NCI-H446 treated with DMSO at 0.1 percent for 48 hours (cell line): ENCODE measurements at regions not wholly inside any gene's neighbourhood (a gene's known extent, or its start where the extent isn't known, plus 50 kb on each side); places are given as distances from the start of the nearest gene placed in this dataset.
"Not testable (repeated sequence)": the region's sequence is repeated elsewhere in the genome, so short reads cannot be mapped to it uniquely, and the experiment has no call there.

ENCODE experiments used
- DNase-seq: peaks from one replicate; lab custom pipeline; 2025; lab: John Stamatoyannopoulos, UW

GRCh38 chr14:40119765-40120164 is 687.5 kb upstream of the FBXO33 start:
- peak; percentile 20 for DNase-seq

- DNase-seq, result no peak
Observed at GRCh38 chr14:40119321-40119720, 687.1 kb upstream of the FBXO33 start.

GRCh38 chr14:40115583-40115982 is 683.4 kb upstream of the FBXO33 start:
- no peak for DNase-seq

- DNase-seq, result no peak
Observed at GRCh38 chr14:40113671-40114070, 681.4 kb upstream of the FBXO33 start.

- DNase-seq, result no peak
Observed at GRCh38 chr14:40100544-40101196, 668.4 kb upstream of the FBXO33 start.

GRCh38 chr14:40099316-40099715 is 667.1 kb upstream of the FBXO33 start:
- DNase-seq, result no peak

- DNase-seq, result no peak
Observed at GRCh38 chr14:40098468-40098867, 666.2 kb upstream of the FBXO33 start.

GRCh38 chr14:40096968-40097367 is 664.7 kb upstream of the FBXO33 start:
- DNase-seq, result no peak

GRCh38 chr14:40093800-40094199 is 661.6 kb upstream of the FBXO33 start:
- DNase-seq, result no peak

- DNase-seq, result no peak
Observed at GRCh38 chr14:40074169-40074568, 641.9 kb upstream of the FBXO33 start.

GRCh38 chr14:40072175-40072574 is 639.9 kb upstream of the FBXO33 start:
- DNase-seq, result no peak

GRCh38 chr14:40058901-40059897 is 627.0 kb upstream of the FBXO33 start:
- DNase-seq, result no peak

GRCh38 chr14:40053416-40053815 is 621.2 kb upstream of the FBXO33 start:
- peak; percentile 63 for DNase-seq

GRCh38 chr14:40028991-40029390 is 596.8 kb upstream of the FBXO33 start:
- no peak for DNase-seq

GRCh38 chr14:40025101-40025500 is 592.9 kb upstream of the FBXO33 start:
- no peak for DNase-seq

- DNase-seq, result no peak
Observed at GRCh38 chr14:40010961-40011360, 578.7 kb upstream of the FBXO33 start.

- DNase-seq, result no peak
Observed at GRCh38 chr14:40009771-40010170, 577.5 kb upstream of the FBXO33 start.

- not testable (repeated sequence) for DNase-seq
Observed at GRCh38 chr14:40008345-40008744, 576.1 kb upstream of the FBXO33 start.

- no peak for DNase-seq
Observed at GRCh38 chr14:40004871-40005500, 572.8 kb upstream of the FBXO33 start.

GRCh38 chr14:40003773-40004172 is 571.5 kb upstream of the FBXO33 start:
- no peak for DNase-seq

GRCh38 chr14:39998854-39999253 is 566.6 kb upstream of the FBXO33 start:
- no peak for DNase-seq

GRCh38 chr14:39998114-39998513 is 565.9 kb upstream of the FBXO33 start:
- no peak for DNase-seq

GRCh38 chr14:39991041-39991440 is 558.8 kb upstream of the FBXO33 start:
- no peak for DNase-seq
